Loucy (cell line): ENCODE measurements at regions not wholly inside any gene's neighbourhood (a gene's known extent, or its start where the extent isn't known, plus 50 kb on each side); places are given as distances from the start of the nearest gene placed in this dataset.

Experiments
- H2AFZ ChIP-seq: fragments of 200-600 bp; sonication (generic); 2 replicates; pipeline ENCODE4 v1.6.0; 2016; ENCODE audit warnings: antibody characterized with exemption, mild to moderate bottlenecking, low read length, moderate library complexity
- H3F3A ChIP-seq: fragments of 200-600 bp; 2 replicates; pipeline ENCODE4 v1.6.0; 2016; ENCODE audit warnings: antibody characterized with exemption, low read depth, mild to moderate bottlenecking
- H3K27me3 ChIP-seq: fragments of 200-600 bp; sonication (generic); 2 replicates; pipeline ENCODE4 v1.6.1; 2014; ENCODE audit warnings: low read length, mild to moderate bottlenecking; ENCODE audit not compliant: insufficient read depth, poor library complexity, severe bottlenecking
- H3K36me3 ChIP-seq: fragments of 200-600 bp; sonication (generic); 2 replicates; pipeline ENCODE4 v1.6.1; 2016; ENCODE audit warnings: low read length; ENCODE audit not compliant: insufficient read depth
- H3K4me1 ChIP-seq: fragments of 200-600 bp; sonication (generic); 2 replicates; pipeline ENCODE4 v1.5.1; 2014; ENCODE audit warnings: low read length, mild to moderate bottlenecking; ENCODE audit not compliant: insufficient read depth, poor library complexity, severe bottlenecking
- H3K4me2 ChIP-seq: fragments of 200-600 bp; sonication (generic); 2 replicates; pipeline ENCODE4 v1.6.0; 2014; ENCODE audit warnings: antibody characterized with exemption, low read length, low read depth, mild to moderate bottlenecking; ENCODE audit not compliant: poor library complexity, severe bottlenecking
- H3K4me3 ChIP-seq: fragments of 200-600 bp; sonication (generic); 2 replicates; pipeline ENCODE4 v1.5.1; 2014; ENCODE audit warnings: low read length, mild to moderate bottlenecking, mixed read lengths; ENCODE audit not compliant: poor library complexity, severe bottlenecking
- H3K79me2 ChIP-seq: fragments of 200-600 bp; sonication (generic); 2 replicates; pipeline ENCODE4 v1.6.1; 2014; ENCODE audit warnings: low read length; ENCODE audit not compliant: insufficient read depth
- H3K9ac ChIP-seq: fragments of 200-600 bp; sonication (generic); 2 replicates; pipeline ENCODE4 v1.6.0; 2014; ENCODE audit warnings: mild to moderate bottlenecking, low read depth, low read length, moderate library complexity; ENCODE audit not compliant: poor library complexity, severe bottlenecking
- H3K9me2 ChIP-seq: fragments of 200-600 bp; sonication (generic); replicated peaks from 2 replicates; pipeline ENCODE4 v1.6.1; 2016; ENCODE audit warnings: low read depth, low read length, mixed read lengths
- H3K9me3 ChIP-seq: fragments of 200-600 bp; sonication (generic); 2 replicates; pipeline ENCODE4 v1.6.1; 2014; ENCODE audit warnings: mild to moderate bottlenecking, antibody characterized with exemption, low read length, low read depth; ENCODE audit not compliant: insufficient read depth
- H4K20me1 ChIP-seq: fragments of 200-600 bp; sonication (generic); 2 replicates; pipeline ENCODE4 v1.6.0; 2014; ENCODE audit warnings: antibody characterized with exemption, low read length, mild to moderate bottlenecking; ENCODE audit not compliant: insufficient read depth, poor library complexity, severe bottlenecking
- CTCF ChIP-seq: fragments of 200-600 bp; sonication (generic); conservative IDR thresholded peaks from 2 replicates; pipeline ENCODE4 v1.5.1; 2014; ENCODE audit warnings: mild to moderate bottlenecking, antibody characterized with exemption, low read length
- EZH2phosphoT487 ChIP-seq: fragments of 200-600 bp; IDR thresholded peaks from 2 replicates; pipeline ENCODE4 v1.6.1; 2018; ENCODE audit warnings: antibody characterized with exemption, mild to moderate bottlenecking, moderate library complexity, borderline replicate concordance

- no peaks in the 10 kb centered on the region for H3K9me2 ChIP-seq
- no peak overlapping the region for H3K4me3 ChIP-seq
- no peaks in the 10 kb centered on the region for H3K79me2 ChIP-seq
- no peaks in the 10 kb centered on the region for H3K4me1 ChIP-seq
- no peaks in the 10 kb centered on the region for H3K36me3 ChIP-seq
- H4K20me1 ChIP-seq: no peaks in the 10 kb centered on the region
- TF ChIP-seq CTCF (no peak), EZH2phosphoT487 (no peak)
- H3K9me3 ChIP-seq: no peaks in the 10 kb centered on the region
- H3K4me2 ChIP-seq: no peak overlapping the region
- no peak overlapping the region for H2AFZ ChIP-seq
- no peak overlapping the region for H3K9ac ChIP-seq
- H3K27me3 ChIP-seq: no peaks in the 10 kb centered on the region
- H3F3A ChIP-seq: no peaks in the 10 kb centered on the region
Observed at GRCh38 chrX:126027229-126027628, 138.9 kb downstream of the DCAF12L2 start.

DNA sequence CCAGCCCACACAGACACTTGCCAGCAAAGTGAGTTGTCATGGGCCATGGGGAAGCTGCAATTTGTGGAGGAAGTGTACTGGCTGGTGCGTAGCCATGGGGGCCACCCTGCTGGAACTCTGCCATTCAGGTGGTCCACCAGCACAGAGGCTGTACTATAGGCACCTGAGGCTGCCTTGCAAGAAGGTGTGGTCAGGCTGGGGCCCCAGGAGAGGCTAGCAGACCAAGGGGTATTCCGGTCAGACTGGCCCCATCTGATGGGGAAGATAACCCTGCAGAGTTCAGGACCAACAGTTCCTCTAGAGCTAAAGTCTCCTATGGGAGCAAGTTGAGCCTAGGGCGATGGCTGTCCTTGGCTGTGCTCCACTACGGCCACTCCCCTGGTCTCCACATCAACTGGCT lies 136.1 kb downstream of the DCAF12L2 start:
- Histone ChIP-seq H4K20me1 (no peaks in the 10 kb centered on the region), H3K9me3 (no peaks in the 10 kb centered on the region), H3K9ac (no peak overlapping the region), H3K4me2 (no peak overlapping the region), H3K4me1 (no peaks in the 10 kb centered on the region), H3K36me3 (no peaks in the 10 kb centered on the region), H3F3A (no peaks in the 10 kb centered on the region), H3K27me3 (no peaks in the 10 kb centered on the region), H3K79me2 (no peaks in the 10 kb centered on the region), H3K9me2 (no peaks in the 10 kb centered on the region), H3K4me3 (no peak overlapping the region), H2AFZ (no peak overlapping the region)
- no peak for TF ChIP-seq CTCF
- TF ChIP-seq EZH2phosphoT487: no peak

GRCh38 chrX:126063984-126064383 lies 102.1 kb downstream of the DCAF12L2 start:
- Histone ChIP-seq H3K36me3 (no peaks in the 10 kb centered on the region), H3K27me3 (no peaks in the 10 kb centered on the region), H3K9ac (no peak overlapping the region), H3F3A (no peaks in the 10 kb centered on the region), H3K4me2 (no peak overlapping the region), H3K4me3 (no peak overlapping the region), H3K9me3 (no peaks in the 10 kb centered on the region), H3K9me2 (no peaks in the 10 kb centered on the region), H4K20me1 (no peaks in the 10 kb centered on the region), H3K4me1 (no peaks in the 10 kb centered on the region), H3K79me2 (no peaks in the 10 kb centered on the region), H2AFZ (no peak overlapping the region)
- TF ChIP-seq CTCF (no peak), EZH2phosphoT487 (no peak)
